HepG2 (cell line): ENCODE measurements at regions not wholly inside any gene's neighbourhood (a gene's known extent, or its start where the extent isn't known, plus 50 kb on each side); places are given as distances from the start of the nearest gene placed in this dataset.

Experiments used
- ATAC-seq: fragments of 200-7000 bp; cut with Tn5 transposase; 3 replicates; pipeline ENCODE4 v1.9.1; 2020; ENCODE audit warnings: mild to moderate bottlenecking, moderate library complexity
- BruUV-seq: library from RNA; stranded (reverse); fragments of 400-500 nt; replicated peaks from 2 replicates; lab custom pipeline; 2021; lab: Mats Ljungman, UMichigan
- CTCF ChIA-PET: fragments of 300-600 bp; formaldehyde crosslinking; extraction: SDS; loops from one replicate; lab custom pipeline; 2021; ENCODE audit warnings: low total read pairs, inconsistent platforms, low intra/inter-chr PET ratio; lab: Yijun Ruan, JAX
- POLR2A ChIA-PET: fragments of 350-600 bp; sonication (Branson Sonifier 250); formaldehyde crosslinking; loops from one replicate; lab custom pipeline; 2020; ENCODE audit warnings: antibody characterized with exemption, inconsistent platforms; lab: Yijun Ruan, JAX
- DNase-seq: peaks from one replicate; pipeline ENCODE4 v3.0.0-alpha.2; 2015; ENCODE audit warnings: low spot score
- FAIRE-seq: peaks from 3 replicates; lab custom pipeline; 2011; peaks lifted over from hg19 to GRCh38; lab: Jason Lieb, UNC
- H2AFZ ChIP-seq: one replicate; pipeline ENCODE4 v1.6.1; 2011; ENCODE audit warnings: low read length, inconsistent platforms
- H3K27ac ChIP-seq: fragments of 300-600 bp; 3 replicates; pipeline ENCODE4 v1.8.0; 2011; ENCODE audit warnings: mixed run types, mild to moderate bottlenecking, mixed read lengths, low read length, inconsistent platforms; ENCODE audit not compliant: insufficient read depth; ENCODE audit errors: extremely low read length
- H3K27me3 ChIP-seq, 2 experiments: fragments of 200-600 bp in 1 of 2; 2 replicates in 1 of 2; 3 replicates in 1 of 2; pipeline versions ENCODE4 v1.6.0 to v1.8.0; 2011; ENCODE audit warnings: low read length in 2 of 2, mild to moderate bottlenecking in 2 of 2, moderate library complexity in 2 of 2, inconsistent platforms in 1 of 2; ENCODE audit not compliant: insufficient read depth in 2 of 2, control insufficient read depth in 1 of 2
- H3K36me3 ChIP-seq, 2 experiments: fragments of 200-600 bp in 1 of 2; replicated peaks in 1 of 2; 2 replicates in 1 of 2; 3 replicates in 1 of 2; pipeline versions ENCODE4 v1.5.1 to v1.8.0; 2011; ENCODE audit warnings: low read length in 2 of 2, inconsistent platforms in 1 of 2; ENCODE audit not compliant: insufficient read depth in 2 of 2, control insufficient read depth in 1 of 2
- H3K4me1 ChIP-seq: 2 replicates; pipeline ENCODE4 v1.5.1; 2012; ENCODE audit warnings: low read length, inconsistent platforms; ENCODE audit not compliant: insufficient read depth
- H3K4me2 ChIP-seq: 2 replicates; pipeline ENCODE4 v1.6.0; 2011; ENCODE audit warnings: low read depth, low read length, inconsistent platforms
- H3K4me3 ChIP-seq, 3 experiments: fragments of 200-600 bp in 1 of 3; sonication (generic), shearing (Covaris generic) in 1 of 3; replicated peaks in 1 of 3; 2 replicates each; pipeline ENCODE4 v1.5.1; 2011 to 2016; ENCODE audit warnings: low read length in 3 of 3, inconsistent platforms in 2 of 3, low read depth in 2 of 3, mild to moderate bottlenecking in 2 of 3, control low read depth in 1 of 3, mixed read lengths in 1 of 3; ENCODE audit not compliant: insufficient read depth in 1 of 3
- H3K79me2 ChIP-seq: one replicate; pipeline ENCODE4 v1.6.1; 2011; ENCODE audit warnings: low read length, inconsistent platforms; ENCODE audit not compliant: insufficient read depth
- H3K9ac ChIP-seq: 2 replicates; pipeline ENCODE4 v1.6.0; 2011; ENCODE audit warnings: mild to moderate bottlenecking, low read depth, low read length, inconsistent platforms; ENCODE audit not compliant: insufficient read depth
- H3K9me3 ChIP-seq: 2 replicates; pipeline ENCODE4 v1.5.1; 2012; ENCODE audit warnings: mild to moderate bottlenecking, low read length
- H4K20me1 ChIP-seq: 2 replicates; pipeline ENCODE4 v1.6.0; 2011; ENCODE audit warnings: inconsistent platforms, mild to moderate bottlenecking, low read length, moderate library complexity; ENCODE audit not compliant: insufficient read depth
- FLYWCH1 ChIP-seq: sonication (generic); formaldehyde crosslinking; IDR thresholded peaks from 2 replicates; pipeline ENCODE4 v1.8.1; 2023; ENCODE audit warnings: mild to moderate bottlenecking, missing genetic modification reagents
- JARID2 ChIP-seq: sonication (generic); formaldehyde crosslinking; IDR thresholded peaks from 2 replicates; pipeline ENCODE4 v1.8.1; 2023; ENCODE audit warnings: missing genetic modification reagents, inconsistent platforms; ENCODE audit not compliant: insufficient replicate concordance
- ZBTB2 ChIP-seq: sonication (generic); formaldehyde crosslinking; IDR thresholded peaks from 2 replicates; pipeline ENCODE4 v1.8.0; 2022; ENCODE audit warnings: low read depth, missing genetic modification reagents
- ZNF225 ChIP-seq: sonication (generic); formaldehyde crosslinking; IDR thresholded peaks from 2 replicates; pipeline ENCODE4 v1.4.0; 2020; ENCODE audit warnings: mild to moderate bottlenecking, missing genetic modification reagents
- ZNF263 ChIP-seq: sonication (generic); formaldehyde crosslinking; IDR thresholded peaks from 2 replicates; pipeline ENCODE4 v1.4.0; 2020; ENCODE audit warnings: missing genetic modification reagents
- ZNF512B ChIP-seq: sonication (generic); formaldehyde crosslinking; IDR thresholded peaks from 2 replicates; pipeline ENCODE4 v1.5.1; 2020; ENCODE audit warnings: missing genetic modification reagents, mild to moderate bottlenecking, borderline replicate concordance
- ZNF543 ChIP-seq: sonication (generic); formaldehyde crosslinking; IDR thresholded peaks from 2 replicates; pipeline ENCODE4 v1.4.0; 2020; ENCODE audit warnings: mild to moderate bottlenecking, missing genetic modification reagents
- ZNF576 ChIP-seq: sonication (generic); formaldehyde crosslinking; IDR thresholded peaks from 2 replicates; pipeline ENCODE4 v1.4.0; 2020; ENCODE audit warnings: mild to moderate bottlenecking, missing genetic modification reagents
- ZNF670 ChIP-seq: sonication (generic); formaldehyde crosslinking; IDR thresholded peaks from 2 replicates; pipeline ENCODE4 v1.8.0; 2022; ENCODE audit warnings: mild to moderate bottlenecking, missing genetic modification reagents, borderline replicate concordance
- WGBS: methylation state at CpG from one replicate; pipeline ENCODE4 v1.1.6; 2017; ENCODE audit warnings: low lambda C conversion rate; 5-methylcytosine and 5-hydroxymethylcytosine counted together
- in situ Hi-C: cut with HindIII; loops from 2 replicates; pipeline ENCODE4 v1.10.0; 2017; ENCODE audit warnings: low pct_unique_long_range_greater_than_20kb; ENCODE audit not compliant: extremely low pct_ligation_motif_present
- intact Hi-C: fragments of 100-400 bp; cut with micrococcal nuclease; formaldehyde crosslinking; loops from one replicate; pipeline ENCODE4 v1.10.0; 2022; ENCODE audit not compliant: unreplicated experiment
- TF ChIP-seq, protein P1 (sequence below): sonication (generic); formaldehyde crosslinking; IDR thresholded peaks from 2 replicates; pipeline ENCODE4 v1.4.0; 2020; ENCODE audit warnings: missing genetic modification reagents
- TF ChIP-seq, protein P2 (sequence below): sonication (generic); formaldehyde crosslinking; IDR thresholded peaks from 2 replicates; pipeline ENCODE4 v1.4.0; 2020; ENCODE audit warnings: missing genetic modification reagents, borderline replicate concordance
- TF ChIP-seq, protein P3 (sequence below): fragments of 450-650 bp; IDR thresholded peaks from 2 replicates; pipeline ENCODE4 v1.6.1; 2017

GRCh38 chr5:15082096-15082495, 210.5 kb upstream of the ANKH start:
- H3K4me1 ChIP-seq = no peaks in the 10 kb centered on the region
- H3K9ac ChIP-seq = no peak overlapping the region
- in situ Hi-C loops = no loop called here
- 5% methylated on average over 4 of the region's 4 CpGs for WGBS
- H2AFZ ChIP-seq = no peak overlapping the region
- BruUV-seq = no TSS peak
- H3K79me2 ChIP-seq = no peaks in the 10 kb centered on the region
- H3K27ac ChIP-seq = no peak overlapping the region
- no peak for ATAC-seq
- DNase-seq = no peak
- H3K27me3 ChIP-seq = no peaks in the 10 kb centered on the region
- POLR2A ChIA-PET = no interaction called here
- intact Hi-C loops = no loop called here
- no peak for FAIRE-seq
- H3K4me3 ChIP-seq = no peak overlapping the region
- CTCF ChIA-PET = no interaction called here
- no peak overlapping the region for H3K4me2 ChIP-seq
- H4K20me1 ChIP-seq = no peaks in the 10 kb centered on the region
- H3K9me3 ChIP-seq = no peaks in the 10 kb centered on the region
- no peaks in the 10 kb centered on the region for H3K36me3 ChIP-seq
- TF ChIP-seq, protein P1, sequence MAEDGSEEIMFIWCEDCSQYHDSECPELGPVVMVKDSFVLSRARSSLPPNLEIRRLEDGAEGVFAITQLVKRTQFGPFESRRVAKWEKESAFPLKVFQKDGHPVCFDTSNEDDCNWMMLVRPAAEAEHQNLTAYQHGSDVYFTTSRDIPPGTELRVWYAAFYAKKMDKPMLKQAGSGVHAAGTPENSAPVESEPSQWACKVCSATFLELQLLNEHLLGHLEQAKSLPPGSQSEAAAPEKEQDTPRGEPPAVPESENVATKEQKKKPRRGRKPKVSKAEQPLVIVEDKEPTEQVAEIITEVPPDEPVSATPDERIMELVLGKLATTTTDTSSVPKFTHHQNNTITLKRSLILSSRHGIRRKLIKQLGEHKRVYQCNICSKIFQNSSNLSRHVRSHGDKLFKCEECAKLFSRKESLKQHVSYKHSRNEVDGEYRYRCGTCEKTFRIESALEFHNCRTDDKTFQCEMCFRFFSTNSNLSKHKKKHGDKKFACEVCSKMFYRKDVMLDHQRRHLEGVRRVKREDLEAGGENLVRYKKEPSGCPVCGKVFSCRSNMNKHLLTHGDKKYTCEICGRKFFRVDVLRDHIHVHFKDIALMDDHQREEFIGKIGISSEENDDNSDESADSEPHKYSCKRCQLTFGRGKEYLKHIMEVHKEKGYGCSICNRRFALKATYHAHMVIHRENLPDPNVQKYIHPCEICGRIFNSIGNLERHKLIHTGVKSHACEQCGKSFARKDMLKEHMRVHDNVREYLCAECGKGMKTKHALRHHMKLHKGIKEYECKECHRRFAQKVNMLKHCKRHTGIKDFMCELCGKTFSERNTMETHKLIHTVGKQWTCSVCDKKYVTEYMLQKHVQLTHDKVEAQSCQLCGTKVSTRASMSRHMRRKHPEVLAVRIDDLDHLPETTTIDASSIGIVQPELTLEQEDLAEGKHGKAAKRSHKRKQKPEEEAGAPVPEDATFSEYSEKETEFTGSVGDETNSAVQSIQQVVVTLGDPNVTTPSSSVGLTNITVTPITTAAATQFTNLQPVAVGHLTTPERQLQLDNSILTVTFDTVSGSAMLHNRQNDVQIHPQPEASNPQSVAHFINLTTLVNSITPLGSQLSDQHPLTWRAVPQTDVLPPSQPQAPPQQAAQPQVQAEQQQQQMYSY (CRISPR knock-in tag) = no peak
- TF ChIP-seq ZNF263 (no peak), ZNF512B (no peak), ZBTB2 (CRISPR knock-in tag) (no peak), ZNF225 (CRISPR knock-in tag) (no peak), ZNF670 (CRISPR knock-in tag) (no peak), ZNF543 (CRISPR knock-in tag) (no peak), FLYWCH1 (no peak), JARID2 (CRISPR knock-in tag) (no peak), ZNF576 (no peak)
- TF ChIP-seq, protein P2, sequence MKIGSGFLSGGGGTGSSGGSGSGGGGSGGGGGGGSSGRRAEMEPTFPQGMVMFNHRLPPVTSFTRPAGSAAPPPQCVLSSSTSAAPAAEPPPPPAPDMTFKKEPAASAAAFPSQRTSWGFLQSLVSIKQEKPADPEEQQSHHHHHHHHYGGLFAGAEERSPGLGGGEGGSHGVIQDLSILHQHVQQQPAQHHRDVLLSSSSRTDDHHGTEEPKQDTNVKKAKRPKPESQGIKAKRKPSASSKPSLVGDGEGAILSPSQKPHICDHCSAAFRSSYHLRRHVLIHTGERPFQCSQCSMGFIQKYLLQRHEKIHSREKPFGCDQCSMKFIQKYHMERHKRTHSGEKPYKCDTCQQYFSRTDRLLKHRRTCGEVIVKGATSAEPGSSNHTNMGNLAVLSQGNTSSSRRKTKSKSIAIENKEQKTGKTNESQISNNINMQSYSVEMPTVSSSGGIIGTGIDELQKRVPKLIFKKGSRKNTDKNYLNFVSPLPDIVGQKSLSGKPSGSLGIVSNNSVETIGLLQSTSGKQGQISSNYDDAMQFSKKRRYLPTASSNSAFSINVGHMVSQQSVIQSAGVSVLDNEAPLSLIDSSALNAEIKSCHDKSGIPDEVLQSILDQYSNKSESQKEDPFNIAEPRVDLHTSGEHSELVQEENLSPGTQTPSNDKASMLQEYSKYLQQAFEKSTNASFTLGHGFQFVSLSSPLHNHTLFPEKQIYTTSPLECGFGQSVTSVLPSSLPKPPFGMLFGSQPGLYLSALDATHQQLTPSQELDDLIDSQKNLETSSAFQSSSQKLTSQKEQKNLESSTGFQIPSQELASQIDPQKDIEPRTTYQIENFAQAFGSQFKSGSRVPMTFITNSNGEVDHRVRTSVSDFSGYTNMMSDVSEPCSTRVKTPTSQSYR (CRISPR knock-in tag) = no peak
- TF ChIP-seq, protein P3, sequence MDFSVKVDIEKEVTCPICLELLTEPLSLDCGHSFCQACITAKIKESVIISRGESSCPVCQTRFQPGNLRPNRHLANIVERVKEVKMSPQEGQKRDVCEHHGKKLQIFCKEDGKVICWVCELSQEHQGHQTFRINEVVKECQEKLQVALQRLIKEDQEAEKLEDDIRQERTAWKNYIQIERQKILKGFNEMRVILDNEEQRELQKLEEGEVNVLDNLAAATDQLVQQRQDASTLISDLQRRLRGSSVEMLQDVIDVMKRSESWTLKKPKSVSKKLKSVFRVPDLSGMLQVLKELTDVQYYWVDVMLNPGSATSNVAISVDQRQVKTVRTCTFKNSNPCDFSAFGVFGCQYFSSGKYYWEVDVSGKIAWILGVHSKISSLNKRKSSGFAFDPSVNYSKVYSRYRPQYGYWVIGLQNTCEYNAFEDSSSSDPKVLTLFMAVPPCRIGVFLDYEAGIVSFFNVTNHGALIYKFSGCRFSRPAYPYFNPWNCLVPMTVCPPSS = no peak
